CD4-positive, alpha-beta memory T cell (primary cell): ENCODE measurements at regions not wholly inside any gene's neighbourhood (a gene's known extent, or its start where the extent isn't known, plus 50 kb on each side); places are given as distances from the start of the nearest gene placed in this dataset.

Experiments used
- CTCF ChIA-PET: fragments of 350-600 bp; sonication (Branson Sonifier 250); formaldehyde crosslinking; loops from one replicate; lab custom pipeline; 2021; ENCODE audit warnings: inconsistent platforms; ENCODE audit not compliant: partially characterized antibody; lab: Charles Lee
- POLR2A ChIA-PET: fragments of 350-600 bp; sonication (Branson Sonifier 250); formaldehyde crosslinking; loops from one replicate; lab custom pipeline; 2021; ENCODE audit not compliant: partially characterized antibody; lab: Charles Lee
- DNase-seq, 5 donors: peaks; one replicate each; pipeline versions ENCODE4 v3.0.0 to v3.0.0-alpha.2; 2020 to 2022; ENCODE audit warnings: mixed read lengths in 1 of 5
- H3K27ac ChIP-seq: one replicate; pipeline ENCODE4 v1.7.0; 2013; ENCODE audit warnings: low read depth, low read length
- H3K27me3 ChIP-seq: 2 replicates; pipeline ENCODE4 v1.7.0; 2013; ENCODE audit warnings: mild to moderate bottlenecking, low read length, moderate library complexity; ENCODE audit not compliant: insufficient read depth
- H3K36me3 ChIP-seq: 2 replicates; pipeline ENCODE4 v1.7.0; 2013; ENCODE audit warnings: mild to moderate bottlenecking, low read length, moderate library complexity; ENCODE audit not compliant: insufficient read depth
- H3K4me1 ChIP-seq: 2 replicates; pipeline ENCODE4 v1.7.0; 2013; ENCODE audit warnings: mild to moderate bottlenecking, low read length, moderate library complexity; ENCODE audit not compliant: insufficient read depth
- H3K4me3 ChIP-seq, 2 donors: one replicate each; pipeline ENCODE4 v1.7.0; 2013; ENCODE audit warnings: low read length in 2 of 2, mild to moderate bottlenecking in 1 of 2
- H3K9me3 ChIP-seq, 2 donors: one replicate each; pipeline ENCODE4 v1.7.0; 2013; ENCODE audit warnings: low read length in 2 of 2, control low read depth in 1 of 2; ENCODE audit not compliant: control insufficient read depth in 1 of 2
- H3K27ac Mint-ChIP-seq, 7 donors: one replicate each; pipeline ENCODE4 v1.8.0; 2020 to 2021; ENCODE audit warnings: mixed read lengths in 7 of 7, mild to moderate bottlenecking in 6 of 7, inconsistent platforms in 3 of 7, moderate library complexity in 3 of 7
- H3K27me3 Mint-ChIP-seq, 2 donors: one replicate each; pipeline ENCODE4 v1.8.0; 2020 to 2021; ENCODE audit warnings: mixed read lengths in 2 of 2
- H3K36me3 Mint-ChIP-seq, 2 donors: one replicate each; pipeline ENCODE4 v1.8.0; 2020 to 2021; ENCODE audit warnings: mixed read lengths in 2 of 2, inconsistent platforms in 1 of 2, mild to moderate bottlenecking in 1 of 2
- H3K4me1 Mint-ChIP-seq, 4 donors: one replicate each; pipeline ENCODE4 v1.8.0; 2020 to 2021; ENCODE audit warnings: mixed read lengths in 4 of 4, mild to moderate bottlenecking in 1 of 4
- H3K4me3 Mint-ChIP-seq, 8 donors: one replicate each; pipeline ENCODE4 v1.8.0; 2020 to 2021; ENCODE audit warnings: mixed read lengths in 8 of 8, mild to moderate bottlenecking in 7 of 8, moderate library complexity in 6 of 8, inconsistent platforms in 3 of 8
- H3K9me3 Mint-ChIP-seq, 8 donors: one replicate each; pipeline ENCODE4 v1.8.0; 2020 to 2021; ENCODE audit warnings: mixed read lengths in 8 of 8, mild to moderate bottlenecking in 5 of 8, inconsistent platforms in 3 of 8, moderate library complexity in 1 of 8
- intact Hi-C: fragments of 100-400 bp; cut with micrococcal nuclease; formaldehyde crosslinking; loops from one replicate; pipeline ENCODE4 v1.15.1; 2023

- H3K4me3 Mint-ChIP-seq = no peak overlapping the region
- peaks cover 5 to 8% (median 6%) of the 10 kb centered on the region in 4 donors for H3K4me1 Mint-ChIP-seq
- Histone ChIP-seq H3K36me3 (no peaks in the 10 kb centered on the region), H3K4me3 (no peak overlapping the region), H3K9me3 (no peaks in the 10 kb centered on the region), H3K4me1 (no peaks in the 10 kb centered on the region), H3K27me3 (no peaks in the 10 kb centered on the region), H3K27ac (no peak overlapping the region)
- POLR2A ChIA-PET = no interaction called here
- CTCF ChIA-PET = interaction anchor here (1.0 kb wide), 1 partner anchor 13 kb away, joined by 3 read pairs; no protein-coding TSS in a partner anchor
- peaks cover 4 to 8% (median 7%) of the 10 kb centered on the region in 8 donors for H3K9me3 Mint-ChIP-seq
- H3K27me3 Mint-ChIP-seq = no peaks in the 10 kb centered on the region
- peaks cover 0 to 7% of the 10 kb centered on the region in 2 donors for H3K36me3 Mint-ChIP-seq
- H3K27ac Mint-ChIP-seq = peak overlapping the region in 1 of 7 donors; percentile 5
- intact Hi-C loops = no loop called here
- DNase-seq = no peak
These were observed 56.7 kb upstream of the ENPP6 start for GRCh38 chr4:184274286-184274951.

- Histone ChIP-seq H3K4me1 (peaks cover 7% of the 10 kb centered on the region), H3K4me3 (no peak overlapping the region), H3K27me3 (no peaks in the 10 kb centered on the region), H3K27ac (no peak overlapping the region), H3K9me3 (no peaks in the 10 kb centered on the region), H3K36me3 (no peaks in the 10 kb centered on the region)
- Mint-ChIP-seq H3K27me3 (no peaks in the 10 kb centered on the region), H3K9me3 (peaks cover 4 to 8% (median 7%) of the 10 kb centered on the region in 8 donors), H3K4me3 (no peak overlapping the region), H3K36me3 (peaks cover 0 to 7% of the 10 kb centered on the region in 2 donors), H3K27ac (peak overlapping the region in 1 of 7 donors; percentile 5), H3K4me1 (peaks cover 8 to 11% (median 10%) of the 10 kb centered on the region in 4 donors)
- intact Hi-C loops = no loop called here
- ChIA-PET POLR2A (no interaction called here), CTCF (interaction anchor here (0.7 to 0.9 kb wide), 2 partner anchors 8 to 10 kb away, joined by 3 to 6 read pairs; no protein-coding TSS in a partner anchor)
- DNase-seq = no peak
These were observed 55.8 kb upstream of the ENPP6 start for GRCh38 chr4:184273166-184274147.

DNA sequence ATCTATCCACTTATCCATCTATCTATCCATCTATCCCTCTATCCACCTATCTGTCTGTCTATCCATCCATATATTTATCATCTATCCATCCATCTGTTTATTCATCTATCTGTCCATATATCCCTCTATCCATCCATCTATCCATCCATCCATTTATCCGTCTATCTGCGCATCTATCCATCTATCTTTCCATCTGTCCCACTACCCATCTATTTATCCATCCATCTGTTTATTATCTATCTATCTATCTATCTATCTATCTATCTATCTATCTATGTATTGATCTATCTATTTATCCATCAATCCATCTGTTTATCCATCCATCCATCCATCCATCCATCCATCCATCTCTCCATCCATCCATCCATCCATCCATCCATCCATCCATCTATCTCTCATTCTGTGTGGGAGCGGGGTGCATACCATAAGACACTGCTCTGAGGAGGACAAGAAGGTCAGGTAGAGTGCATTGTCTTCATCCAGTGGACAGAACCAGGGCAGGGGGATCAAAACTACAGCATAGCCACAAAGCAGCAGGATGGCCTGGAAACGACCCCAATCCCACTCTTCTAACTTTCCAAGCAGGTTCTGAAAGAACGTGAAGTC lies 53.2 kb upstream of the ENPP6 start:
- DNase-seq = no peak
- intact Hi-C loops = no loop called here
- ChIA-PET POLR2A (interaction anchor here (4.4 to 9.7 kb wide), 2 partner anchors 11 to 266 kb away, joined by 35 to 119 read pairs; no protein-coding TSS in a partner anchor), CTCF (interaction anchor here (0.8 to 0.9 kb wide), 2 partner anchors 16 to 165 kb away, joined by 3 read pairs; no protein-coding TSS in a partner anchor)
- Histone ChIP-seq H3K4me1 (peaks cover 22% of the 10 kb centered on the region), H3K27me3 (no peaks in the 10 kb centered on the region), H3K4me3 (no peak overlapping the region), H3K36me3 (no peaks in the 10 kb centered on the region), H3K9me3 (no peaks in the 10 kb centered on the region), H3K27ac (no peak overlapping the region)
- Mint-ChIP-seq H3K4me1 (peaks cover 23 to 31% (median 29%) of the 10 kb centered on the region in 4 donors), H3K9me3 (peaks cover 0 to 2% (median 0%) of the 10 kb centered on the region in 8 donors), H3K4me3 (peak overlapping the region in 2 of 8 donors; percentile 4 to 32), H3K27me3 (no peaks in the 10 kb centered on the region), H3K36me3 (peaks cover 0 to 5% of the 10 kb centered on the region in 2 donors), H3K27ac (peak overlapping the region in 2 of 7 donors; percentile 14 to 23)

- Mint-ChIP-seq H3K27ac (peak overlapping the region in 5 of 7 donors; percentile 30 to 83 (median 42)), H3K4me1 (peaks cover 25 to 40% (median 35%) of the 10 kb centered on the region in 4 donors), H3K36me3 (peaks cover 0 to 5% of the 10 kb centered on the region in 2 donors), H3K4me3 (peak overlapping the region in 4 of 8 donors; percentile 11 to 57 (median 14)), H3K9me3 (peaks cover 0 to 2% (median 0%) of the 10 kb centered on the region in 8 donors), H3K27me3 (no peaks in the 10 kb centered on the region)
- H3K27me3 ChIP-seq = no peaks in the 10 kb centered on the region
- CTCF ChIA-PET = interaction anchor here (0.9 to 7.6 kb wide), 7 partner anchors 8 to 380 kb away, joined by 3 to 82 read pairs (median 4); partner anchors contain the start of gene PRIMPOL
- no peak overlapping the region for H3K27ac ChIP-seq
- H3K36me3 ChIP-seq = no peaks in the 10 kb centered on the region
- POLR2A ChIA-PET = interaction anchor here (4.4 to 9.7 kb wide), 3 partner anchors 12 to 267 kb away, joined by 35 to 119 read pairs (median 70); partner anchors contain the start of gene IRF2
- intact Hi-C loops = loop anchor here (5.0 to 10.0 kb wide), 4 partner anchors 115 to 768 kb away; partner anchors contain the start of gene ACSL1
- H3K9me3 ChIP-seq = no peaks in the 10 kb centered on the region
- DNase-seq = no peak
- no peak overlapping the region for H3K4me3 ChIP-seq
- peaks cover 28% of the 10 kb centered on the region for H3K4me1 ChIP-seq
These were observed 52.3 kb upstream of the ENPP6 start for GRCh38 chr4:184269879-184270430.

GRCh38 chr4:184268584-184269160 lies 51.0 kb upstream of the ENPP6 start:
- intact Hi-C loops = loop anchor here (1.0 to 10.0 kb wide), 8 partner anchors 116 to 766 kb away; partner anchors contain the start of genes ACSL1, CASP3, CENPU and IRF2
- no peaks in the 10 kb centered on the region for H3K27me3 Mint-ChIP-seq
- no peaks in the 10 kb centered on the region for H3K36me3 ChIP-seq
- peak overlapping the region; percentile 88 to 95 (median 92) for H3K4me3 Mint-ChIP-seq
- peaks cover 28% of the 10 kb centered on the region for H3K4me1 ChIP-seq
- ChIA-PET CTCF (interaction anchor here (1.1 to 7.6 kb wide), 11 partner anchors 11 to 715 kb away, joined by 3 to 82 read pairs (median 3); partner anchors contain the start of gene PRIMPOL), POLR2A (interaction anchor here (0.5 to 9.7 kb wide), 18 partner anchors 13 to 875 kb away, joined by 3 to 119 read pairs (median 4); partner anchors contain the start of genes CASP3, CENPU, IRF2 and PRIMPOL)
- H3K9me3 Mint-ChIP-seq = peaks cover 0 to 2% (median 0%) of the 10 kb centered on the region in 8 donors
- peak overlapping the region; percentile 93 to 99 (median 98) for H3K27ac Mint-ChIP-seq
- no peaks in the 10 kb centered on the region for H3K9me3 ChIP-seq
- H3K4me3 ChIP-seq = peak overlapping the region; percentile 39 to 65
- no peak for DNase-seq
- peaks cover 0 to 5% of the 10 kb centered on the region in 2 donors for H3K36me3 Mint-ChIP-seq
- peak overlapping the region; percentile 86 for H3K27ac ChIP-seq
- peaks cover 29 to 48% (median 41%) of the 10 kb centered on the region in 4 donors for H3K4me1 Mint-ChIP-seq
- no peaks in the 10 kb centered on the region for H3K27me3 ChIP-seq
